Neural progenitor cell (in vitro differentiated cells): ENCODE measurements at regions not wholly inside any gene's neighbourhood (a gene's known extent, or its start where the extent isn't known, plus 50 kb on each side); places are given as distances from the start of the nearest gene placed in this dataset.

Experiments used
- DNase-seq: peaks from one replicate; pipeline ENCODE4 v3.0.0-alpha.2; 2016; ENCODE audit warnings: low spot score
- H2AFZ ChIP-seq: fragments of 200-600 bp; sonication (generic); replicated peaks from 2 replicates; pipeline ENCODE4 v1.6.1; 2016; ENCODE audit warnings: antibody characterized with exemption
- H3F3A ChIP-seq: fragments of 200-600 bp; sonication (generic); 2 replicates; pipeline ENCODE4 v1.6.1; 2016; ENCODE audit warnings: antibody characterized with exemption, low read depth
- H3K27ac ChIP-seq: fragments of 200-600 bp; sonication (generic); 2 replicates; pipeline ENCODE4 v1.5.1; 2016; ENCODE audit warnings: mild to moderate bottlenecking
- H3K27me3 ChIP-seq: fragments of 200-600 bp; sonication (generic); 2 replicates; pipeline ENCODE4 v1.6.1; 2016; ENCODE audit warnings: mild to moderate bottlenecking, moderate library complexity
- H3K36me3 ChIP-seq: fragments of 200-600 bp; sonication (generic); 2 replicates; pipeline ENCODE4 v1.5.1; 2016
- H3K4me1 ChIP-seq: fragments of 200-600 bp; sonication (generic); 2 replicates; pipeline ENCODE4 v1.6.1; 2016; ENCODE audit warnings: mixed run types
- H3K4me2 ChIP-seq: fragments of 200-600 bp; sonication (generic); 2 replicates; pipeline ENCODE4 v1.6.1; 2016
- H3K4me3 ChIP-seq: fragments of 200-600 bp; sonication (generic); 2 replicates; pipeline ENCODE4 v1.5.1; 2016
- H3K79me2 ChIP-seq: fragments of 200-600 bp; sonication (generic); 2 replicates; pipeline ENCODE4 v1.6.1; 2016; ENCODE audit warnings: low read depth
- H3K9ac ChIP-seq: fragments of 200-600 bp; sonication (generic); 2 replicates; pipeline ENCODE4 v1.6.1; 2016
- H3K9me3 ChIP-seq: fragments of 200-600 bp; sonication (generic); 2 replicates; pipeline ENCODE4 v1.5.1; 2016; ENCODE audit warnings: low read depth
- H4K20me1 ChIP-seq: fragments of 200-600 bp; sonication (generic); 2 replicates; pipeline ENCODE4 v1.6.1; 2016; ENCODE audit warnings: low read depth
- H3K27ac Mint-ChIP-seq: 3 replicates; pipeline ENCODE4 v1.8.0; 2021; ENCODE audit warnings: mixed read lengths
- H3K27me3 Mint-ChIP-seq: 2 replicates; pipeline ENCODE4 v1.8.0; 2022; ENCODE audit warnings: low read depth, mild to moderate bottlenecking, inconsistent platforms, moderate library complexity, mixed read lengths; ENCODE audit not compliant: insufficient read depth
- H3K36me3 Mint-ChIP-seq: 3 replicates; pipeline ENCODE4 v1.8.0; 2021; ENCODE audit warnings: mixed read lengths
- H3K4me1 Mint-ChIP-seq: 3 replicates; pipeline ENCODE4 v1.8.0; 2021; ENCODE audit warnings: mixed read lengths
- H3K4me3 Mint-ChIP-seq: 3 replicates; pipeline ENCODE4 v1.8.0; 2021; ENCODE audit warnings: mild to moderate bottlenecking, moderate library complexity, mixed read lengths
- H3K9me3 Mint-ChIP-seq: 3 replicates; pipeline ENCODE4 v1.8.0; 2020; ENCODE audit warnings: mixed read lengths
- EZH2 ChIP-seq: fragments of 200-600 bp; sonication (generic); IDR thresholded peaks from 2 replicates; pipeline ENCODE4 v1.6.1; 2017; ENCODE audit warnings: antibody characterized with exemption, mild to moderate bottlenecking, moderate library complexity
- EZH2phosphoT487 ChIP-seq: fragments of 200-600 bp; sonication (generic); IDR thresholded peaks from 2 replicates; pipeline ENCODE4 v1.6.1; 2017; ENCODE audit warnings: antibody characterized with exemption
- TF ChIP-seq, protein P1 (sequence below): fragments of 200-600 bp; sonication (generic); IDR thresholded peaks from 2 replicates; pipeline ENCODE4 v1.5.1; 2017; ENCODE audit warnings: antibody characterized with exemption, mild to moderate bottlenecking

DNA sequence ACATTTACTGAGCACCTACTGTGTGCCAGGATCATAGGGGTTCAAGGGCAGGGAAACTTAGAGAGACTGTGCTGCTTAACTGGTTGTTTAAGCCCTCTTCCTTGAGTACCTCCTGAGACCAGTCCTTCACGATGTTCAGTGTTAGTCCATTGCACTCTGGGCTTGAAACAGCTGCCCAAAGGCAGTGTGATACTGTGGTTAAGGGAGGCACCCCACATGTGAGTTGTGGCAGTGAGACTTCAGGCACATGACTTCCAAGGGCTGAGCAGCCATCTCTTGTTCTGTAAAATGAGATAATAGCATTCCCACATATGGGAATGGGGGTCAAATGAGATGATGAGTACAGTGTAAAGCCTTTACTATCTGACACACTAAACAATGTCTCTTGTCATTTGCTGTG is 75.1 kb downstream of the LINGO1 start:
- H3K4me1 ChIP-seq = peaks cover 34% of the 10 kb centered on the region
- H3K27ac Mint-ChIP-seq = peak overlapping the region; percentile 81
- H3K27me3 Mint-ChIP-seq = peaks cover 10% of the 10 kb centered on the region
- H3F3A ChIP-seq = no peaks in the 10 kb centered on the region
- no peaks in the 10 kb centered on the region for H4K20me1 ChIP-seq
- H3K36me3 Mint-ChIP-seq = no peaks in the 10 kb centered on the region
- H3K36me3 ChIP-seq = no peaks in the 10 kb centered on the region
- H3K4me3 ChIP-seq = no peak overlapping the region
- no peak overlapping the region for H3K4me3 Mint-ChIP-seq
- no peak overlapping the region for H3K4me2 ChIP-seq
- H3K9me3 Mint-ChIP-seq = peaks cover 6% of the 10 kb centered on the region
- H3K9ac ChIP-seq = no peak overlapping the region
- no peak for DNase-seq
- H3K9me3 ChIP-seq = no peaks in the 10 kb centered on the region
- H3K4me1 Mint-ChIP-seq = peaks cover 41% of the 10 kb centered on the region
- TF ChIP-seq, protein P1, sequence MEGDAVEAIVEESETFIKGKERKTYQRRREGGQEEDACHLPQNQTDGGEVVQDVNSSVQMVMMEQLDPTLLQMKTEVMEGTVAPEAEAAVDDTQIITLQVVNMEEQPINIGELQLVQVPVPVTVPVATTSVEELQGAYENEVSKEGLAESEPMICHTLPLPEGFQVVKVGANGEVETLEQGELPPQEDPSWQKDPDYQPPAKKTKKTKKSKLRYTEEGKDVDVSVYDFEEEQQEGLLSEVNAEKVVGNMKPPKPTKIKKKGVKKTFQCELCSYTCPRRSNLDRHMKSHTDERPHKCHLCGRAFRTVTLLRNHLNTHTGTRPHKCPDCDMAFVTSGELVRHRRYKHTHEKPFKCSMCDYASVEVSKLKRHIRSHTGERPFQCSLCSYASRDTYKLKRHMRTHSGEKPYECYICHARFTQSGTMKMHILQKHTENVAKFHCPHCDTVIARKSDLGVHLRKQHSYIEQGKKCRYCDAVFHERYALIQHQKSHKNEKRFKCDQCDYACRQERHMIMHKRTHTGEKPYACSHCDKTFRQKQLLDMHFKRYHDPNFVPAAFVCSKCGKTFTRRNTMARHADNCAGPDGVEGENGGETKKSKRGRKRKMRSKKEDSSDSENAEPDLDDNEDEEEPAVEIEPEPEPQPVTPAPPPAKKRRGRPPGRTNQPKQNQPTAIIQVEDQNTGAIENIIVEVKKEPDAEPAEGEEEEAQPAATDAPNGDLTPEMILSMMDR = no peak
- no peak for TF ChIP-seq EZH2
- TF ChIP-seq EZH2phosphoT487 = no peak
- H2AFZ ChIP-seq = no peak overlapping the region
- H3K27me3 ChIP-seq = no peaks in the 10 kb centered on the region
- no peak overlapping the region for H3K27ac ChIP-seq
- no peaks in the 10 kb centered on the region for H3K79me2 ChIP-seq

DNA sequence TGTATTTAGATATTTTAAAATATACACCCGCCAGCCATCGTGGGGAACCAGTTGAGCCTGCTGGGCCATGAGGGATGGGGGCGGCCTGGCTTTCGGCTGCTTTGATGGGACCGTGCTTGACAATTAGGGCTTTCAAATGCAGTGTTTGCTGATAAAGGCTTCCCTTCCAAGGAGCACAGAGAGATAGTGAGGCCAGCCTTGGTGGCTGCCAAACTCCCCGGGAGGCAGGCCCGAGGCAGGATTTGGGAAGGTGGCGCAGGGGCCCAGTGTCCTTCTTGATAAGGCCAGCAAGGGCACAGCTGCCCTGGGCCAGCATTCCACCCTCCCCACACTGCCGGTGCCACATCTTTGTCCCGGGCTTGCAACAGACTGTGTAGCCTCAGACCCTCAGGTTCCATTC is 75.6 kb downstream of the LINGO1 start:
- Histone ChIP-seq H3K27me3 (no peaks in the 10 kb centered on the region), H3K9me3 (no peaks in the 10 kb centered on the region), H3K79me2 (no peaks in the 10 kb centered on the region), H3K4me1 (peaks cover 34% of the 10 kb centered on the region), H3K4me3 (no peak overlapping the region), H3K36me3 (no peaks in the 10 kb centered on the region), H4K20me1 (no peaks in the 10 kb centered on the region), H2AFZ (peak overlapping the region; percentile 53), H3K27ac (no peak overlapping the region), H3K9ac (no peak overlapping the region), H3F3A (no peaks in the 10 kb centered on the region), H3K4me2 (no peak overlapping the region)
- Mint-ChIP-seq H3K27me3 (peaks cover 14% of the 10 kb centered on the region), H3K4me3 (no peak overlapping the region), H3K4me1 (peaks cover 43% of the 10 kb centered on the region), H3K36me3 (no peaks in the 10 kb centered on the region), H3K9me3 (peaks cover 6% of the 10 kb centered on the region), H3K27ac (no peak overlapping the region)
- no peak for DNase-seq
- TF ChIP-seq EZH2 (no peak), EZH2phosphoT487 (no peak)
- TF ChIP-seq, protein P1 = no peak

DNA sequence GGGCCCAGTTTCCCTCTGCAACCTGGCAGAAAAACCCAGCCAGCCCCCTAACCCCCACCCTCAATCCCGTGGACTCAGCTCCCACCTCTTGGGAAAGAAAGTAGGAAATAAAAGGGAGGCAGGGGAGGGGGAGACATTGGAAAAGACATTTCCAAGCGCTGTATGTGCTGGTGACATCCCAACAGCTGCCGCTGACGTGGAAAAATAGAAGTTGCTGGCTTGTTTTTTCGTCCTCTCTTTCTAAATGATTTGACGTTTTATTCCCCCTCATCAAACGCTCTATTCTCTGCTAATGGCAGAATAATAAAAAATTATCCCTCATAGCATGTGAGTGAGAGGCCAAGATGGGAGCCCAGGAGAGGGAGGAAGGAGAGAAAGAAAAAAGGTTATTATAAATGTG is 76.1 kb downstream of the LINGO1 start:
- no peak overlapping the region for H3K27ac ChIP-seq
- no peaks in the 10 kb centered on the region for H3K9me3 ChIP-seq
- no peaks in the 10 kb centered on the region for H4K20me1 ChIP-seq
- TF ChIP-seq EZH2phosphoT487 (no peak), EZH2 (no peak)
- TF ChIP-seq, protein P1 = no peak
- H3K9me3 Mint-ChIP-seq = peaks cover 6% of the 10 kb centered on the region
- no peaks in the 10 kb centered on the region for H3K79me2 ChIP-seq
- H3K4me1 Mint-ChIP-seq = peaks cover 44% of the 10 kb centered on the region
- H3K9ac ChIP-seq = no peak overlapping the region
- H3K36me3 ChIP-seq = no peaks in the 10 kb centered on the region
- no peaks in the 10 kb centered on the region for H3K27me3 ChIP-seq
- H3K36me3 Mint-ChIP-seq = no peaks in the 10 kb centered on the region
- H2AFZ ChIP-seq = no peak overlapping the region
- no peak overlapping the region for H3K4me3 ChIP-seq
- H3K4me1 ChIP-seq = peaks cover 34% of the 10 kb centered on the region
- H3K27ac Mint-ChIP-seq = peak overlapping the region; percentile 58
- H3K4me2 ChIP-seq = no peak overlapping the region
- H3K4me3 Mint-ChIP-seq = no peak overlapping the region
- H3F3A ChIP-seq = no peaks in the 10 kb centered on the region
- peaks cover 14% of the 10 kb centered on the region for H3K27me3 Mint-ChIP-seq
- DNase-seq = no peak

DNA sequence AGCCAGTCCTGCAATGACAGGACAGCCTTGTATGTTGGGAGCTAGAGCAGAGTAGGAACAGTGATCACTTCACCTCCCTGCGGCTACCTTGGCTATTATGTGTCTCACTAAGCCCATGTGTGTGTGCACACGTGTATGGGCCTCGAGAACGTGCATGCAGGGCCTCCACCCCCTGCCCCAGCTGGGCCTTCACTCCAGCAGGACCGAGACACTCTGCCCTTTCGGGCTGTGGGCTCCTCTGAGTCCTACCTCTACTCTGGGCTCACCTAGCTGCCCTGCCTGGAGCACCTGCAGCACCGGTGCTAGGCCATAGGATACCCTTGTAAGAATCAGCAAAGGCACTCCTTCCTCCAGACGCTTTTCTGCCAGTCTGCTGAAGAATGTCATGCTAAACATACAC is 77.5 kb downstream of the LINGO1 start:
- H3K9me3 Mint-ChIP-seq = peaks cover 6% of the 10 kb centered on the region
- no peaks in the 10 kb centered on the region for H4K20me1 ChIP-seq
- H3K4me2 ChIP-seq = peak overlapping the region; percentile 4
- H3K79me2 ChIP-seq = no peaks in the 10 kb centered on the region
- no peak overlapping the region for H2AFZ ChIP-seq
- peaks cover 37% of the 10 kb centered on the region for H3K4me1 ChIP-seq
- H3K27me3 ChIP-seq = no peaks in the 10 kb centered on the region
- no peaks in the 10 kb centered on the region for H3K36me3 Mint-ChIP-seq
- no peaks in the 10 kb centered on the region for H3K36me3 ChIP-seq
- H3F3A ChIP-seq = no peaks in the 10 kb centered on the region
- peaks cover 15% of the 10 kb centered on the region for H3K27me3 Mint-ChIP-seq
- peak overlapping the region; percentile 74 for H3K27ac Mint-ChIP-seq
- no peak overlapping the region for H3K4me3 ChIP-seq
- no peak overlapping the region for H3K4me3 Mint-ChIP-seq
- TF ChIP-seq EZH2 (no peak), EZH2phosphoT487 (no peak)
- TF ChIP-seq, protein P1 = no peak
- no peak for DNase-seq
- H3K27ac ChIP-seq = no peak overlapping the region
- peaks cover 53% of the 10 kb centered on the region for H3K4me1 Mint-ChIP-seq
- no peak overlapping the region for H3K9ac ChIP-seq
- no peaks in the 10 kb centered on the region for H3K9me3 ChIP-seq
